GM08714 (cell line): ENCODE measurements at regions not wholly inside any gene's neighbourhood (a gene's known extent, or its start where the extent isn't known, plus 50 kb on each side); places are given as distances from the start of the nearest gene placed in this dataset.

Source experiments
- H3K4me3 ChIP-seq: fragments of 200-500 bp; sonication (Bioruptor generic); 2 replicates; pipeline ENCODE4 v1.5.1; 2014; ENCODE audit warnings: mild to moderate bottlenecking, low read length, inconsistent platforms
- ZNF274 ChIP-seq: IDR thresholded peaks from 2 replicates; pipeline ENCODE4 v1.6.1; 2012; ENCODE audit warnings: mild to moderate bottlenecking, low read depth, low read length

- no peak overlapping the region for H3K4me3 ChIP-seq
- TF ChIP-seq ZNF274: no peak
Measured at GRCh38 chr14:97290065-97290464, 492.9 kb downstream of the VRK1 start.

DNA sequence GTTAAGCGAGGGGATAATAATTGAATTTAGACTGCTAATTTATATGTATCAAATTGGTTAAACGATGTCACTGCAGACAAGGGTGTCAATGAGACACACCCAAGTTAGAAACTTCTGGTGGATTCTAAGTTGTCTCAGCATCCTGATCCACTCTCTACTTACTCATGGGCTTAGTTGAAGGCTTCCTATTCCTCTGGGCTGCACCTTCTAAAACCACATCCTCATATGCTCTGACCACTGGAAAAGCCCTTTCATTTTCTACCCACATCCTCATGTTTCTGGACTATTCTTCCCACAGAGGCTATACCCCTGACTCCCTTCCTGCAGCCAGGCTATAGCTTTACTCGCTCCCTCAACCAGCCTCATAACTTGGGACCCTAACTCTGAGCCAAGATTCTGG, 493.8 kb downstream of the VRK1 start:
- no peak for TF ChIP-seq ZNF274
- H3K4me3 ChIP-seq: no peak overlapping the region

DNA sequence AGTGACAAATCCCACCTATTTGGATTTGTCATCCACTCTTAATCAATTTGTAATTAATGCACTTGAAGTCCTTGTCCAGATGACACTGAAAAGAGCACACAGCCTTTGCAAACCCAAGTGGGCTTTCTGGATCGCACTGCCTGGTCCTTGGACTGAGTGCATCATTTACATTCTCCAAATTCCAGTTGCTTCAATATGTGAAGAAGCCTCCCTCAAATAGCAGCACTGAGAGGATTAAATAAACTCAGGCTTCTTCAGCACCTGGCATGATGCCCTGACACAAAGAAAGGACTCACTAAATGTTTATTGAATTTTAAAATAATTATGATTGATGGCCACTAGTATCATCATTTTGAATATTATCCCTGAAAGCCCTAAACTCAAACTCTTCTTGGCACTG, 496.5 kb downstream of the VRK1 start:
- H3K4me3 ChIP-seq: no peak overlapping the region
- TF ChIP-seq ZNF274: no peak

DNA sequence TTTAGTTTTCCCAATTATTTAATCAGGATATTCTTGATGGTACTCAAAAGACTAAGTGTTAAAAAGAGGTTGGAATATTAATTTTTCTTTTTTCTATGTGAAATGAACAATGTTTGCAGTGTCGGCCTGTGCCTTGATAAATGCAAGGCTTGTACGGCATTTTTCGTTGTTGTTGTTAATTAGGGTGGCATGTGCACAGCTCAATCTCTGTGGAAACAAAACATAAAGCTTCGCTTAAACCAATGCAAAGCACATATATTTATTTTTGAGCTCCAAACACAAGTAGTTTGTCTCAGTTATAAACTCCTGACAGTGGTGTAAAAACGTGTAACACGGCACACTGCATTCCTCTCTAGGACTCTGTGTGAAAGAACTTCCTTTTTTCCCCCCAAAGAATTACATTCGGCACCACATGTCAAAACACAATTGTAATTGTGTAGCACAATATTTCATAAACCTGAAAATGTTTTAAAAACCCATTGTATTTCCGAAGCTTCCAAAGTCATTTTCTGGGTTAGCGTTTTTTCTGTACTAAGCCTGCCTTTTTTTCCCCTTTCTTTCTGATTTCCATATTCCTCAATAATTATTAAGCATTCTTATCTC, 498.0 kb downstream of the VRK1 start:
- TF ChIP-seq ZNF274: no peak
- H3K4me3 ChIP-seq: no peak overlapping the region

DNA sequence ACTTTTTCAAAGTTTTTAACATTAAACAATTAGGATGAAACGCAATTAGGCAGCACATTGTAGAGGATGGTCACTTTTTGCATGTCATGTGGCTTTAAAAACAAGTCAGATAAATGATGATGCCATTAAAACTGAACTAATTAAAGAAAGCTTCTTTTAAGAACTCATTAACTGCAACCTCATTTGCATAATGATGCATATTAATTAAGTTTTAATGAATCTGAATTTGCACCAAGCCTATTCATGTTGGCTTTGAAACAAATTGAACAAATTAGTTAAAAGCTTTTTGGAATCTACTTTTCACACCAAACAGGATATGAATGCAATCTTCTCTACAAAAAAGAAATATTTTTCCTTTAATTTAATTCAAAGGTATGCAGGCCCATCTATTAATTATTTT, 499.0 kb downstream of the VRK1 start:
- TF ChIP-seq ZNF274: no peak
- no peak overlapping the region for H3K4me3 ChIP-seq

DNA sequence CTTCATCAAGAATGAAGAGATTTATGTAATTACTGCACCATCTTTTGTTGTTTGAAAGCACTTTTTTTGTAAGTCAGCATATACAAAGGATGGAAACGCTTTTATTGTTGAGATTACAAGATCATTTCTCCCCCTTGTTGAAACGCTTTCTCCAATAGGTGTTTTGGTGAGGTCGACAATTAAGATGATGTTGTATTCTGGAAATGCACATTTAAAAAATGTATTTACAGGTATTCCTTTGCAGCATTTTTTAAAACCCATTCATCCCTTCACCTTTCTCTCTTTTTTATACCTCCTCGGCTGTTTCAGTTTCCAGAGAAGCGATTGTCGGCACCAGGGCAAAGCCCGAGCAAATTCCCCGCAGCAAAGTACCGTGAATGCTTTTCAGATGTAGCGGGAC, 499.9 kb downstream of the VRK1 start:
- H3K4me3 ChIP-seq: no peak overlapping the region
- no peak for TF ChIP-seq ZNF274

DNA sequence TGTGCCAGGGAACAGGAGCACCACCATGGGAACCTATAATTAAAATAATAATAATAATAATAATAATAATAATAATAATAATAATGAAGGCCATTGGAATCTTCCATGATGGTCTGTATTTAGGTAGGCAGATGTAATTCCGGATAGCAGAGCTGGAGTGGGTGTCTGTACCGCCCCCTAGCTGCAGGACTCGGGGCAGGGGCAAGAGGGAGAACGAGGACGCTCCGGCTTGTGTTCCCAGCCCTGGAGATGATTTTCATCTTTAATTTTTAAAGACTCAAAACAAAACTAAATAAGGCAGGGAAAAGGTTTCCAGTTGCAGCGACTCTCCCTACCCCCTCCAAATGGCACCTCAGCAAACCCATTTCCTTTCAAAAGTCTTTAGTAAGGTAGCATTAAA, 501.1 kb downstream of the VRK1 start:
- no peak overlapping the region for H3K4me3 ChIP-seq
- TF ChIP-seq ZNF274: no peak

GRCh38 chr14:97298736-97299135, 501.6 kb downstream of the VRK1 start:
- H3K4me3 ChIP-seq: no peak overlapping the region
- no peak for TF ChIP-seq ZNF274

DNA sequence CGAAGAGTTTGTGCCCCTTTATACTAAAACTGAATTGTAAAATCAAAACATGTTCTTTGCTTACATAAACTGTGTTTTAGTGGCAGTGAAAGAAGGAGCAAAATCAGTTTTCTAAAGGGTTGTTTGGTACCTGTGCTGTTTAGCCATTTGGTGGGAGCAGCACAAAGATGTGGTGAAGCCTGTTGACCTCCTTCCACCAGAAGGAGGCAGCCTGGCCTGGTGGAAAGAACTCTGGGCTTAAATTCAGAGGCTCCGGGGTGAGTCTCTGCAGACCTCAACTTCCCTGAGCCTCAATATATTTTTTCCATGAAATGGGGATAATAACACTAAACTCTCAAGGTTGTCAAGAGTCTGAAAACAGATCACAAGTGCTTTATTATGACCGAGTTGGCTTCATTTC, 502.5 kb downstream of the VRK1 start:
- no peak for TF ChIP-seq ZNF274

DNA sequence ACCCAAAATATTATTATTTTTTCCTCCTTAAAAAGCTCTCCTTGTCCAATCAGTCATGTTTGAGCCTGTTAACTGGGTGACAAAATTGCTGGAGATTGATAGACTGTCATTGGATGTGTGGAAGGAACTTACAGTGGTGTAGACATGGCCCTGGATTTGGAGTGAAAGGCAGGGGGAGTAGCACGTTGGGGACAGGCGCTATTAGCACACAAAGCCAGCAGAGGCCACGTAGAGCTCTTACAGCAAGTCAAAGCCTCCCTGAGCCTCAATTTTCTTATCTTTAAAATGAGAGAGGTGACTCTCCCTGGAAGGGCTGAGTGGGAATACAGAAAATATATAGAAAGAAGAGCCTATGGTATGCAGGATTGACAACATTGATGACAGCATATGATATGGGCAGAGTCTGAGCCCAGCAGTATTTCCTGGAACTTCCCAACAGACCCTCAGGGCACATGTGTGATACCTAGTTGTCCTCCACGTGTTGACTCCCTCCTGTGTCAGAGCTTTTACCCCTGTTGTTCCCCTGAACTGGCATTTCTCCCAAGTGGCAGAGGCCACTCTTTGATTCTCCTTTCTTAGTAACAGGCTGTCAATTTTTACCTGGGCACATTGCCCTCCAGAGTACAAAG, 504.9 kb downstream of the VRK1 start:
- no peak for TF ChIP-seq ZNF274
- H3K4me3 ChIP-seq: no peak overlapping the region

More for the DNA sequence above, 502.5 kb downstream of the VRK1 start:
- no peak overlapping the region for H3K4me3 ChIP-seq

DNA sequence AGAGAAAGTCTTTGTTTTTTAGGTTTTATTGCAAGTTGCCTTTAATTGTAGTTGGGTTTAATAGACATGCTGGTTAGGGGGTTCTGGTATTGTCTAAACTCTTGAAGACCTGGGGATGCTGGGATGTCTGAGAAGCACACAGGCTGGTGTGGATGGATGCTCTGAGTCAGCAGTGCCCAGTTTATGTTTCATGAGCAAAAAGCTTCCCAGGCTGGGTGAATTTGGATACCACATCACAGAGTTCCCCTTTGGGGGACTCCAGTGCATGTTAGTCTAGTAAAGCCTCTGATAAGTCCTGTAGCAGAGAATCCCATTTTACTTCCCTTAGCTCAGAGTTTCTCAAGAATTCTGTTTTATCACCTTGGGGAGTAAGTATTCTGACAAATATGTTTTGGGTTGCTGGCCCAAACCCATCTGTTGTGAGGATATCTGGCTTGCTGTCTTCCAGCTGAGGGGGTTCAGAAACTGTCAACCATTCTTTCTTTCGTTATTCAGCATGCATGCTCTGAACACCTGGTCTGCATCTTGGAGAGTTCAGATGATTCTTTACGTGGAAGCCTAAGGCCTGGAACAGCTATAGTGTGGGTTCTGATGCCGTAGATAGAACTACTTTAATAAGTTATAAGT, 509.1 kb downstream of the VRK1 start:
- TF ChIP-seq ZNF274: no peak
- H3K4me3 ChIP-seq: no peak overlapping the region

- no peak for TF ChIP-seq ZNF274
- H3K4me3 ChIP-seq: no peak overlapping the region
Measured at GRCh38 chr14:97306760-97307246, 509.6 kb downstream of the VRK1 start.

- H3K4me3 ChIP-seq: no peak overlapping the region
- TF ChIP-seq ZNF274: no peak
Measured at GRCh38 chr14:97311411-97311810, 514.2 kb downstream of the VRK1 start.

DNA sequence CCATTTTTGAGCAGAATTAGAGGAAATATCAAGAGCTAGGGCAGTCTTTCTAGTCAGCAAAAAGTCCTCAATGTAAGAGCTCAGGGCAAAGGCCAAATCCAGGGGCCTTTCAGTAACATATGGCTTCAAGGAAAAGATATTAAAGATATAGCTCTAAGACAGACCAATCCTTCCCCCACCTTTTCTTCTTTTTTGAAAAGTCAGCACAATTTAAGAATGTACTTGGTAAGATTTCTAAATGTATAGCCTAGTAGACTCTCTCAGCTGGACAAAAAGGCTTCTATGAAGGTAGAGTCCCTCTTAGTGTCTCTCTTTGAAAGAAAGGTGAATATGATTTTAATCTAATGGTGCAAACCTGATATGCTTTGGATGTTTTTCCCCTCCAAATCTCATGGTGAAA, 515.7 kb downstream of the VRK1 start:
- H3K4me3 ChIP-seq: no peak overlapping the region
- no peak for TF ChIP-seq ZNF274

- H3K4me3 ChIP-seq: no peak overlapping the region
- TF ChIP-seq ZNF274: no peak
Measured at GRCh38 chr14:97315790-97316189, 518.6 kb downstream of the VRK1 start.

- no peak for TF ChIP-seq ZNF274
- no peak overlapping the region for H3K4me3 ChIP-seq
Measured at GRCh38 chr14:97318380-97318779, 521.2 kb downstream of the VRK1 start.
